Adrenal gland (tissue), 9 donors: ENCODE measurements at regions not wholly inside any gene's neighbourhood (a gene's known extent, or its start where the extent isn't known, plus 50 kb on each side); places are given as distances from the start of the nearest gene placed in this dataset.

Experiments
- DNase-seq, 7 donors: peaks; one replicate each; pipeline ENCODE4 v3.0.0-alpha.2; 2019 to 2020
- H3K27ac ChIP-seq, 5 donors: fragments of 200-600 bp; sonication (generic) in 4 of 5; 1 replicate in 3 of 5; 2 replicates in 2 of 5; pipeline versions ENCODE4 v1.5.1 to v1.8.0; 2016 to 2020; ENCODE audit warnings: mild to moderate bottlenecking in 1 of 5
- H3K27me3 ChIP-seq: fragments of 200-600 bp; 2 replicates; pipeline ENCODE4 v1.8.0; 2021
- H3K36me3 ChIP-seq, 2 donors: fragments of 200-600 bp; replicated peaks in 1 of 2; 1 replicate in 1 of 2; 2 replicates in 1 of 2; pipeline versions ENCODE4 v1.5.1 to v1.8.0; 2018 to 2022
- H3K4me1 ChIP-seq, 2 donors: fragments of 200-600 bp; replicated peaks in 1 of 2; 1 replicate in 1 of 2; 2 replicates in 1 of 2; pipeline versions ENCODE4 v1.5.1 to v1.8.0; 2018 to 2021
- H3K4me3 ChIP-seq, 4 donors: fragments of 200-600 bp; sonication (generic) in 3 of 4; one replicate each; pipeline ENCODE4 v1.5.1; 2016 to 2018
- H3K9me3 ChIP-seq, 3 donors: fragments of 200-600 bp; sonication (generic) in 1 of 3; replicated peaks in 1 of 3; 1 replicate in 2 of 3; 2 replicates in 1 of 3; pipeline versions ENCODE4 v1.5.1 to v1.8.0; 2016 to 2021
- POLR2A ChIP-seq, 2 donors: fragments of 450-650 bp; IDR thresholded peaks; one replicate each; pipeline ENCODE4 v1.6.1; 2017; ENCODE audit warnings: antibody characterized with exemption in 2 of 2, mild to moderate bottlenecking in 2 of 2, moderate library complexity in 1 of 2
- WGBS, 4 donors: extraction: QIAGEN DNeasy Blood & Tissue Kit in 2 of 4; methylation state at CpG; one replicate each; pipeline versions ENCODE4 v1.1.5 to v1.1.7; 2013 to 2017; 5-methylcytosine and 5-hydroxymethylcytosine counted together
- intact Hi-C, 2 donors: fragments of 100-400 bp; cut with DNase I; formaldehyde crosslinking; loops; one replicate each; pipeline versions ENCODE4 v1.14.1 to v1.15.0; 2022 to 2023
- TF ChIP-seq, protein P1 (sequence below), 6 experiments: fragments of 450-650 bp in 4 of 6; fragments of 200-600 bp in 2 of 6; sonication (generic) in 1 of 6; IDR thresholded peaks; 1 replicate in 5 of 6; 2 replicates in 1 of 6; pipeline versions ENCODE4 v1.5.1 to v1.8.0; 2016 to 2021; ENCODE audit warnings: antibody characterized with exemption in 6 of 6, mild to moderate bottlenecking in 2 of 6, moderate library complexity in 1 of 6
- donor health status: healthy with polysubstance abuse.
- donor health status: Bipolar disorder and iron deficiency.
- donor health status: DM: yes; HTN: yes; CAD: no.
- donor health status: DM: no; HTN: no; CAD: no.
- donor health status: DM: no; HTN: no; CAD: no.

DNA sequence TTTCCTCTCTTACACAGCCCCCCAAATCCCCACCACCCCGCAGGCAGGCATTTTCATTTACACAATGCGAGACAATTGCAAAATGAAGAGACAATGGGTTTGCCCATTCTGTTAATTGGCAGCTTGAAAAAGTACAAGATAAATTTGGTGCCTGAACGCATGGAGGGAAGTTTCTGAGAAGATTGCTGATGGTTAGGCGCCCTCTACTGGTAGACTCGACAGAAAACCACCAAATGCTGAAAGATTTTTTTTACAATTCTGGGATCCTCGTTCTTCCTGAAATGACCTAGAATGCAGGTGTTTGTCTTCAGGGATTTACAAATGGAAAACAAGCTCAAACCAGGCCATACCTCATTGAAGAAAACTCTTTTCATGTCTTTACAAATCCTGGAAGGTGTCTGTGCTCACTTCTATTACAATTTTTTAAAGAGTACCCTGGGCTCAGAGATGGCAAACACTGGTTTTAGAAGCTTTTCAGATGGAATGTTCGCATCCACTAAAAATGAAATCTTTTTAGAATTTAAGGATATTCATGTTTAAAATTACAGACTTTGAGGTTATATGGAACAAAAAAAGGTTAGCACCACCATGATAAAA is 338.5 kb downstream of the PMP22 start:
- Histone ChIP-seq H3K9me3 (no peaks in the 10 kb centered on the region), H3K27ac (no peak overlapping the region), H3K36me3 (no peaks in the 10 kb centered on the region), H3K4me1 (no peaks in the 10 kb centered on the region), H3K27me3 (peaks cover 19% of the 10 kb centered on the region), H3K4me3 (no peak overlapping the region)
- DNase-seq, result peak; percentile 47 to 78 (median 56)
- WGBS, 4 donors, result 10 to 14% (median 13%) methylated on average over 7 of the region's 7 CpGs
- intact Hi-C loops, result no loop called here
- no peak for TF ChIP-seq POLR2A (IDR thresholded peaks at IDR 0.05)
- TF ChIP-seq, protein P1, sequence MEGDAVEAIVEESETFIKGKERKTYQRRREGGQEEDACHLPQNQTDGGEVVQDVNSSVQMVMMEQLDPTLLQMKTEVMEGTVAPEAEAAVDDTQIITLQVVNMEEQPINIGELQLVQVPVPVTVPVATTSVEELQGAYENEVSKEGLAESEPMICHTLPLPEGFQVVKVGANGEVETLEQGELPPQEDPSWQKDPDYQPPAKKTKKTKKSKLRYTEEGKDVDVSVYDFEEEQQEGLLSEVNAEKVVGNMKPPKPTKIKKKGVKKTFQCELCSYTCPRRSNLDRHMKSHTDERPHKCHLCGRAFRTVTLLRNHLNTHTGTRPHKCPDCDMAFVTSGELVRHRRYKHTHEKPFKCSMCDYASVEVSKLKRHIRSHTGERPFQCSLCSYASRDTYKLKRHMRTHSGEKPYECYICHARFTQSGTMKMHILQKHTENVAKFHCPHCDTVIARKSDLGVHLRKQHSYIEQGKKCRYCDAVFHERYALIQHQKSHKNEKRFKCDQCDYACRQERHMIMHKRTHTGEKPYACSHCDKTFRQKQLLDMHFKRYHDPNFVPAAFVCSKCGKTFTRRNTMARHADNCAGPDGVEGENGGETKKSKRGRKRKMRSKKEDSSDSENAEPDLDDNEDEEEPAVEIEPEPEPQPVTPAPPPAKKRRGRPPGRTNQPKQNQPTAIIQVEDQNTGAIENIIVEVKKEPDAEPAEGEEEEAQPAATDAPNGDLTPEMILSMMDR (IDR thresholded peaks at IDR 0.05), result peak; percentile 71 to 79 (median 77)

DNA sequence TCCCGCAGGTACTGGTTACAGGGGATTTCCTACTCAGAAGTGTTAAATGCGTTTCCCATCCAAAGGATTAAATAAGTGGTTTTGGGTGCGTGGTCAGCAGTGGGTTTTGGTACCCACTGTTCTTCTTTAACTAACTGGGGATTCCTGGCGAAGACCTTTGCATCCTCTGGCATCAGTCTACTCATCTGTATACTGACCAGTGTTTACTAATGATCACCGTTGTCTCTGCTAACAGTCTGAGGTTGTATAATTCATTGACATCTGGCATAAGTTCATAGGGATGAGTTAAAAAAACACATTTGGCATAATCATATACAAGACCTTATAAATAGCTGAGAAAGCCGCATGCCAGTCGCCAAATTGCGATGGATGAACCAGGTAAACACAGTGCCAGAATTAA is 339.1 kb downstream of the PMP22 start:
- Histone ChIP-seq H3K27me3 (peaks cover 19% of the 10 kb centered on the region), H3K27ac (no peak overlapping the region), H3K4me1 (no peaks in the 10 kb centered on the region), H3K36me3 (no peaks in the 10 kb centered on the region), H3K4me3 (no peak overlapping the region), H3K9me3 (no peaks in the 10 kb centered on the region)
- WGBS, 4 donors, result 41 to 57% (median 46%) methylated on average over 8 of the region's 8 CpGs
- no peak for TF ChIP-seq POLR2A (IDR thresholded peaks at IDR 0.05)
- intact Hi-C loops, result no loop called here
- no peak for DNase-seq

DNA sequence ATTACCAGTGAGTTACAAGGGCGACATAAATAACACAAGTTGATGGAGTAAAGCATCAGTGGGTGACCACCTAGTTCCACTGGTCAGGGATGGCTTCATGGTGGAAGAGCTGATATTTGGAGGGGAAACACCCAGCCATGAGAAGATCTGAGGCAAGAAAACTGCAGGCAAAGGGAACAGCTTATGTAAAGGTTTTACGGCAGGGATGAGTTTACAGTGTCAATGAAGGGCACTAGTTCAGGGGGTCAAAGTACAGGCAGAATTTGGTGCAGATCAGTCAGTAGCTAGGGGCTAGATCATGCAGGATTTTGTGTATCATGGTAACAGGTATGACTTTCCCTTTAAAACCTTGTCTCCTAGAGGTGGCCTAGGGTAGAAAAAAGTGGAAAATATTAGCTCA is 339.6 kb downstream of the PMP22 start:
- no peak for TF ChIP-seq POLR2A (IDR thresholded peaks at IDR 0.05)
- TF ChIP-seq, protein P1 (IDR thresholded peaks at IDR 0.05), result no peak
- no peaks in the 10 kb centered on the region for H3K9me3 ChIP-seq
- peaks cover 19% of the 10 kb centered on the region for H3K27me3 ChIP-seq
- no peak overlapping the region for H3K27ac ChIP-seq
- no peaks in the 10 kb centered on the region for H3K36me3 ChIP-seq
- 47 to 68% (median 64%) methylated on average over 2 of the region's 2 CpGs for WGBS, 4 donors
- no peak overlapping the region for H3K4me3 ChIP-seq
- DNase-seq, result no peak
- H3K4me1 ChIP-seq, result no peaks in the 10 kb centered on the region
- intact Hi-C loops, result no loop called here

DNA sequence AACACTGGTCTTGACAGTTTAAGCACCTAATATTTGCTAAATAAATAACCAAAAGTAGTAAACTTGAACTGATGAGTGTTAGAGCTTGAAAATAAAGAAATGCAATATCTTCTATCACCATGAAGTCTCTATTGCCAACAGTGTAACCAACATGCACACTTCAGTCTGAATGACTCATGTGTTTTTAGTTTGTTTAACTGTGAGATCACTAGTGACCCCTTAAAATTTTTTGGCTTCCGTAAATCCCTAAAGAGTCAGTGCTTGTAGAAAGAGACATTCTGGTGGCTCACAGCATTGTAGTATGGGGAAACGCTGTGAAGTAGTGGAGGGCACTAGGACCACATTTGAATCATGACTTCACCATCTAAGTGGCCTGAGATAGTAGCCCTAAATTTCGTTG is 341.1 kb downstream of the PMP22 start:
- TF ChIP-seq, protein P1 (IDR thresholded peaks at IDR 0.05), result no peak
- no peak for TF ChIP-seq POLR2A (IDR thresholded peaks at IDR 0.05)
- no peaks in the 10 kb centered on the region for H3K4me1 ChIP-seq
- 58 to 70% (median 65%) methylated on average over 3 of the region's 3 CpGs for WGBS, 4 donors
- intact Hi-C loops, result no loop called here
- H3K4me3 ChIP-seq, result no peak overlapping the region
- no peak overlapping the region for H3K27ac ChIP-seq
- no peaks in the 10 kb centered on the region for H3K9me3 ChIP-seq
- DNase-seq, result no peak
- H3K36me3 ChIP-seq, result no peaks in the 10 kb centered on the region
- peaks cover 16% of the 10 kb centered on the region for H3K27me3 ChIP-seq

DNA sequence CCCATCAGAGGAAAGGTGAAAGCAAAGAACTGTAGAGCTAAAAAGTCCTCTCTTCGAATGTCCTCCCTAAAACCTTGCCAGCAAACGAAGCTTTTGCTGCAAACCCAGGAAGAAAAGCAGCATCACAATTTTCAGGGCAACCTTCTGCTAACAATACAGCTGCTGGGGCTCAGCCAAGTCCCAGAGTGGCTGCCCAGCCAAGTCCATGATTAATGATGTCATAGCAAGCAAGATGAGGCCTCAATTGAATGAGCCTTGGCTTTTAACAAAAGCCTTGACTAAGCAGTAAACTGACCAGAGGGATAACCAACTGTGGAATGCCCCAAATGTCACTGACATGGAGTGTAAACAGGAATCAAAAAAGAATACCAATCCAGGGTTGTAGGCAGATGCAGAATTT is 342.7 kb downstream of the PMP22 start:
- intact Hi-C loops, result no loop called here
- Histone ChIP-seq H3K4me3 (no peak overlapping the region), H3K9me3 (no peaks in the 10 kb centered on the region), H3K36me3 (no peaks in the 10 kb centered on the region), H3K4me1 (no peaks in the 10 kb centered on the region), H3K27ac (no peak overlapping the region), H3K27me3 (peaks cover 7% of the 10 kb centered on the region)
- TF ChIP-seq, protein P1 (IDR thresholded peaks at IDR 0.05), result no peak
- no peak for TF ChIP-seq POLR2A (IDR thresholded peaks at IDR 0.05)
- 30 to 64% (median 48%) methylated on average over 2 of the region's 2 CpGs for WGBS, 4 donors
- DNase-seq, result peak in 2 of 7 donors; percentile 8 to 34
